Spleen (tissue), 7 donors: ENCODE measurements at regions not wholly inside any gene's neighbourhood (a gene's known extent, or its start where the extent isn't known, plus 50 kb on each side); places are given as distances from the start of the nearest gene placed in this dataset.

Experiments
- CTCF ChIP-seq, 11 experiments: fragments of 200-600 bp in 7 of 11; fragments of 450-650 bp in 4 of 11; sonication (generic) in 4 of 11; IDR thresholded peaks in 8 of 11; conservative IDR thresholded peaks in 3 of 11; 1 replicate in 7 of 11; 2 replicates in 4 of 11; pipeline versions ENCODE4 v1.4.0 to v1.8.0; 2016 to 2021; ENCODE audit warnings: antibody characterized with exemption in 11 of 11, inconsistent platforms in 4 of 11, mild to moderate bottlenecking in 1 of 11
- POLR2AphosphoS5 ChIP-seq, 3 donors: sonication (generic); formaldehyde crosslinking; IDR thresholded peaks; one replicate each; pipeline ENCODE4 v1.5.1; 2017; ENCODE audit warnings: antibody characterized with exemption in 3 of 3
- donor health status: DM: no; HTN: no; CAD: no; lungs with moderate emphysema.
- donor health status: DM: no; HTN: no; CAD: no.
- donor health status: DM: no; HTN: no; CAD: no.

DNA sequence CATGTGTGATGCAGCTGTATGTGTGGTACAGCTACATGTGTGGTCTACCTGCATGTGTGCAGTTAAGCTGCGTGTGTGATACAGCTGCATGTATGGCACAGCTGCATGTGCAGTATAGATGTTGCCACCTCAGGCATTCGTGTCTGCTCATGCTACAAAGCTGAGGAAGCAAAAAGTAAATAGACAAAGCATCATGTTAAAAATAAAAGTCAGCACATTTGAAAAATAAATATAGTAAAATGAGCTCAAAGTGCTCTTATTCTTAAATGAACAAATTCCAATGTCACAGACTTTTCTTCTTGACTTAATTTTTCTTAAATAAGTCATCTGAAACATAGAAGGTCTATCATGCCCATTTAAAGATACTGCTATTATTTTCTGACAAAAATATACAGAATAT, 519.3 kb upstream of the SOX11 start:
- TF ChIP-seq CTCF (IDR thresholded peaks at IDR 0.05 in 8 of 11, conservative IDR thresholded peaks at IDR 0.05 in 3 of 11): no peak
- no peak for TF ChIP-seq POLR2AphosphoS5 (IDR thresholded peaks at IDR 0.05)
